GM12873 (cell line): ENCODE measurements at regions not wholly inside any gene's neighbourhood (a gene's known extent, or its start where the extent isn't known, plus 50 kb on each side); places are given as distances from the start of the nearest gene placed in this dataset.
A peak's percentile ranks its signal among the peaks of the same experiment; 100 is the strongest.

Experiments
- CTCF ChIP-seq: IDR thresholded peaks from 2 replicates; pipeline ENCODE4 v1.5.1; 2012; ENCODE audit warnings: low read depth, mild to moderate bottlenecking, moderate library complexity, low read length, control low read depth; ENCODE audit not compliant: insufficient read depth; ENCODE audit errors: missing control alignments

GRCh38 chr3:34956511-34956910 lies 682.8 kb upstream of the ARPP21 start:
- TF ChIP-seq CTCF, result no peak

- no peak for TF ChIP-seq CTCF
Measured at GRCh38 chr3:34957677-34958076, 681.6 kb upstream of the ARPP21 start.

GRCh38 chr3:34969513-34969912 lies 669.8 kb upstream of the ARPP21 start:
- TF ChIP-seq CTCF, result peak; percentile 4

GRCh38 chr3:34972481-34972880 lies 666.8 kb upstream of the ARPP21 start:
- TF ChIP-seq CTCF, result no peak

GRCh38 chr3:34973586-34973985 lies 665.7 kb upstream of the ARPP21 start:
- TF ChIP-seq CTCF, result no peak

GRCh38 chr3:34983631-34984030 lies 655.7 kb upstream of the ARPP21 start:
- no peak for TF ChIP-seq CTCF

GRCh38 chr3:34988296-34988695 lies 651.0 kb upstream of the ARPP21 start:
- TF ChIP-seq CTCF, result no peak
